HG02970 (cell line): ENCODE measurements at regions not wholly inside any gene's neighbourhood (a gene's known extent, or its start where the extent isn't known, plus 50 kb on each side); places are given as distances from the start of the nearest gene placed in this dataset.

ENCODE experiments used
- ATAC-seq: cut with Tn5 transposase; IDR thresholded peaks from one replicate; pipeline ENCODE4 v1.9.1; 2021; ENCODE audit warnings: mild to moderate bottlenecking, moderate library complexity, moderate number of reproducible peaks; ENCODE audit not compliant: unreplicated experiment, low FRiP score

- no peak for ATAC-seq
These were observed 386.6 kb upstream of the SPRED2 start for GRCh38 chr2:65818873-65819451.

GRCh38 chr2:65813631-65814173, 381.3 kb upstream of the SPRED2 start:
- no peak for ATAC-seq

- ATAC-seq, result no peak
These were observed 380.5 kb upstream of the SPRED2 start for GRCh38 chr2:65812887-65813286.

GRCh38 chr2:65807942-65808341, 375.5 kb upstream of the SPRED2 start:
- ATAC-seq, result no peak

GRCh38 chr2:65804777-65805176, 372.4 kb upstream of the SPRED2 start:
- no peak for ATAC-seq

GRCh38 chr2:65802298-65802942, 370.0 kb upstream of the SPRED2 start:
- ATAC-seq, result no peak

- ATAC-seq, result no peak
These were observed 368.6 kb upstream of the SPRED2 start for GRCh38 chr2:65800998-65801397.

GRCh38 chr2:65799141-65799854, 366.9 kb upstream of the SPRED2 start:
- ATAC-seq, result no peak

GRCh38 chr2:65798641-65799040, 366.2 kb upstream of the SPRED2 start:
- ATAC-seq, result no peak

- no peak for ATAC-seq
These were observed 362.6 kb upstream of the SPRED2 start for GRCh38 chr2:65794994-65795393.

- ATAC-seq, result no peak
These were observed 359.1 kb upstream of the SPRED2 start for GRCh38 chr2:65791404-65791975.

GRCh38 chr2:65790676-65790935, 358.2 kb upstream of the SPRED2 start:
- ATAC-seq, result no peak

- no peak for ATAC-seq
These were observed 357.7 kb upstream of the SPRED2 start for GRCh38 chr2:65789923-65790675.

- no peak for ATAC-seq
These were observed 356.2 kb upstream of the SPRED2 start for GRCh38 chr2:65788556-65788955.

GRCh38 chr2:65786765-65787164, 354.4 kb upstream of the SPRED2 start:
- ATAC-seq, result no peak

- ATAC-seq, result no peak
These were observed 353.8 kb upstream of the SPRED2 start for GRCh38 chr2:65786007-65786717.

GRCh38 chr2:65782996-65783650, 350.7 kb upstream of the SPRED2 start:
- no peak for ATAC-seq

- ATAC-seq, result no peak
These were observed 349.8 kb upstream of the SPRED2 start for GRCh38 chr2:65782186-65782585.

GRCh38 chr2:65781756-65782155, 349.4 kb upstream of the SPRED2 start:
- ATAC-seq, result no peak

- ATAC-seq, result no peak
These were observed 346.6 kb upstream of the SPRED2 start for GRCh38 chr2:65779021-65779420.
